Thyroid gland (tissue), 4 donors: ENCODE measurements at regions not wholly inside any gene's neighbourhood (a gene's known extent, or its start where the extent isn't known, plus 50 kb on each side); places are given as distances from the start of the nearest gene placed in this dataset.

Experiments used
- POLR2A ChIP-seq, 2 donors: fragments of 450-650 bp; IDR thresholded peaks; one replicate each; pipeline ENCODE4 v1.6.1; 2017; ENCODE audit warnings: antibody characterized with exemption in 2 of 2, mild to moderate bottlenecking in 2 of 2, moderate library complexity in 1 of 2
- TF ChIP-seq, protein P1 (sequence below), 6 experiments: fragments of 200-600 bp in 3 of 6; fragments of 450-650 bp in 3 of 6; sonication (generic) in 3 of 6; IDR thresholded peaks; one replicate each; pipeline ENCODE4 v1.5.1; 2016 to 2019; ENCODE audit warnings: antibody characterized with exemption in 6 of 6, mild to moderate bottlenecking in 2 of 6, inconsistent platforms in 1 of 6, moderate library complexity in 1 of 6

DNA sequence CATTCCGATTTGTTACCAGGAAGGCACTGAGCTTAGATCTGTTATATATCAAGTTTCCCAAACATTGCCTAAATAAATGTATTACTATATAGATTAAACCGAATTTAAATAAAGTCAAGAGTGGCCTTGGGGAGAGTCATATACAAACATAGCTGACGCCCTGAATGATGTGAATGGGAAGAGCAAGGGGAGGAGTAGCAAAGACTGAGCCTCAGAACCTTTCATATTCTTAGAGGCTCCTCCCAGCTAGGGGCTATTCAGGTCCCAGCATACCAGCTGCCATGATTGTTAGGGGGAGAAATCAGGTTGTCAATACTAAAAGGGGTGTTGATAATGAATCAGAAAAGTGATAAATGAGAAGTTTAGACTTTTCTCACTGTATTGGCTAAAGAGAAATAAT is 64.7 kb upstream of the ITGB1 start:
- TF ChIP-seq, protein P1, sequence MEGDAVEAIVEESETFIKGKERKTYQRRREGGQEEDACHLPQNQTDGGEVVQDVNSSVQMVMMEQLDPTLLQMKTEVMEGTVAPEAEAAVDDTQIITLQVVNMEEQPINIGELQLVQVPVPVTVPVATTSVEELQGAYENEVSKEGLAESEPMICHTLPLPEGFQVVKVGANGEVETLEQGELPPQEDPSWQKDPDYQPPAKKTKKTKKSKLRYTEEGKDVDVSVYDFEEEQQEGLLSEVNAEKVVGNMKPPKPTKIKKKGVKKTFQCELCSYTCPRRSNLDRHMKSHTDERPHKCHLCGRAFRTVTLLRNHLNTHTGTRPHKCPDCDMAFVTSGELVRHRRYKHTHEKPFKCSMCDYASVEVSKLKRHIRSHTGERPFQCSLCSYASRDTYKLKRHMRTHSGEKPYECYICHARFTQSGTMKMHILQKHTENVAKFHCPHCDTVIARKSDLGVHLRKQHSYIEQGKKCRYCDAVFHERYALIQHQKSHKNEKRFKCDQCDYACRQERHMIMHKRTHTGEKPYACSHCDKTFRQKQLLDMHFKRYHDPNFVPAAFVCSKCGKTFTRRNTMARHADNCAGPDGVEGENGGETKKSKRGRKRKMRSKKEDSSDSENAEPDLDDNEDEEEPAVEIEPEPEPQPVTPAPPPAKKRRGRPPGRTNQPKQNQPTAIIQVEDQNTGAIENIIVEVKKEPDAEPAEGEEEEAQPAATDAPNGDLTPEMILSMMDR (IDR thresholded peaks at IDR 0.05) = no peak
- no peak for TF ChIP-seq POLR2A (IDR thresholded peaks at IDR 0.05)
